ACC112 (cell line): ENCODE measurements at regions not wholly inside any gene's neighbourhood (a gene's known extent, or its start where the extent isn't known, plus 50 kb on each side); places are given as distances from the start of the nearest gene placed in this dataset.
A peak's percentile ranks its signal among the peaks of the same experiment; 100 is the strongest.

Experiments
- H2AFZ ChIP-seq: fragments of 200-600 bp; sonication (generic); one replicate; pipeline ENCODE4 v1.6.0; 2017; ENCODE audit warnings: antibody characterized with exemption, low read length; ENCODE audit not compliant: unreplicated experiment
- H3K27ac ChIP-seq: fragments of 200-600 bp; sonication (generic); 2 replicates; pipeline ENCODE4 v1.5.1; 2014; ENCODE audit warnings: low read depth, mild to moderate bottlenecking, antibody characterized with exemption, low read length, moderate library complexity
- H3K27me3 ChIP-seq: fragments of 200-600 bp; sonication (generic); 2 replicates; pipeline ENCODE4 v1.6.1; 2014; ENCODE audit warnings: mild to moderate bottlenecking, antibody characterized with exemption, low read length, moderate library complexity, mixed read lengths; ENCODE audit not compliant: insufficient read depth
- H3K36me3 ChIP-seq: fragments of 200-600 bp; sonication (generic); 2 replicates; pipeline ENCODE4 v1.6.1; 2016; ENCODE audit warnings: mild to moderate bottlenecking, antibody characterized with exemption, low read length, moderate library complexity, mixed read lengths; ENCODE audit not compliant: insufficient read depth
- H3K4me1 ChIP-seq: fragments of 200-600 bp; sonication (generic); one replicate; pipeline ENCODE4 v1.6.1; 2016; ENCODE audit warnings: low read length, mixed read lengths; ENCODE audit not compliant: insufficient read depth, unreplicated experiment, control insufficient read depth
- H3K4me3 ChIP-seq: fragments of 200-600 bp; sonication (generic); 2 replicates; pipeline ENCODE4 v1.5.1; 2014; ENCODE audit warnings: mild to moderate bottlenecking, low read depth, low read length
- H3K79me2 ChIP-seq: fragments of 200-600 bp; sonication (generic); one replicate; pipeline ENCODE4 v1.6.0; 2016; ENCODE audit warnings: low read length; ENCODE audit not compliant: control insufficient read depth, unreplicated experiment, insufficient read depth

- H3K36me3 ChIP-seq = no peaks in the 10 kb centered on the region
- peak overlapping the region; percentile 12; the same call in 1 of the 2 replicates for H3K4me3 ChIP-seq
- no peak overlapping the region for H2AFZ ChIP-seq
- no peak overlapping the region for H3K27ac ChIP-seq
- H3K4me1 ChIP-seq = no peaks in the 10 kb centered on the region
- H3K27me3 ChIP-seq = no peaks in the 10 kb centered on the region
- H3K79me2 ChIP-seq = no peaks in the 10 kb centered on the region
Measured at GRCh38 chr5:27217155-27217956, 179.0 kb upstream of the CDH9 start.

- Histone ChIP-seq H3K4me3 (no peak overlapping the region), H3K4me1 (no peaks in the 10 kb centered on the region), H3K79me2 (no peaks in the 10 kb centered on the region), H3K27me3 (no peaks in the 10 kb centered on the region), H2AFZ (no peak overlapping the region), H3K27ac (no peak overlapping the region), H3K36me3 (no peaks in the 10 kb centered on the region)
Measured at GRCh38 chr5:27216367-27216950, 178.1 kb upstream of the CDH9 start.

GRCh38 chr5:27208051-27208450, 169.7 kb upstream of the CDH9 start:
- H3K4me3 ChIP-seq = no peak overlapping the region
- no peaks in the 10 kb centered on the region for H3K4me1 ChIP-seq
- no peaks in the 10 kb centered on the region for H3K36me3 ChIP-seq
- no peak overlapping the region for H3K27ac ChIP-seq
- peak overlapping the region; percentile 25 for H2AFZ ChIP-seq
- no peaks in the 10 kb centered on the region for H3K79me2 ChIP-seq
- no peaks in the 10 kb centered on the region for H3K27me3 ChIP-seq

DNA sequence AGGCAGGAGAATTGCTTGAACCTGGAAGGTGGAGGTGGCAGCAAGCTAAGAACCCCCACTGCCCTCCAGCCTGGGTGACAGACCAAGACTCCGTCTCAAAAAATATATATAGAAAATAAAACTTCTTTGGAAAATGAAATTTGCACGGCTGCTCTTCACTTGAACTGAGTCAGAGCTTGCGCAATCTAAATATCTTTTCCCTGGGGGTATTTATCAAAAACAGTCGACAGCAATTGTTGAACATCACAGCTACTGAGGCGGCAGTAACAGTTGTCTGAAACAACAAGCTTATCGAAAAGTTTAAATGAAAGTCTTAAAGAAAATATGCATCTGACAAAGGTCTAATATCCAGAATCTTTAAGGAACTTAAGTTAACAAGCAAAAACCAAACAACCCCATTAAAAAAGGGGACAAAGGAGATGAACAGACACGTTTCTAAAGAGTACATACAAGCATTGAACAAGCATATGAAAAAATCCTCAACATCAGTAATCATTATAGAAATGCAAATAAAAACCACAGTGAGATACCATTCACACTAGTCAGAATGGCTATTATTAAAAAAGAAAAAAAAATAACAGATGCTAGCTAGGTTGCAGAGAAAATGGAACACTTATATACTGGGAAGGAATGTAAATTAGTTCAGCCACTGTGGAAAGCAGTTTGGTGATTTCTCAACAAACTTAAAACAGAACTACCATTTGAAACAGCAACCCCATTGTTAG, 153.6 kb upstream of the CDH9 start:
- no peaks in the 10 kb centered on the region for H3K27me3 ChIP-seq
- no peaks in the 10 kb centered on the region for H3K79me2 ChIP-seq
- H2AFZ ChIP-seq = no peak overlapping the region
- H3K36me3 ChIP-seq = no peaks in the 10 kb centered on the region
- no peak overlapping the region for H3K4me3 ChIP-seq
- peaks cover 4% of the 10 kb centered on the region for H3K4me1 ChIP-seq
- peak overlapping the region; percentile 49 for H3K27ac ChIP-seq

- H3K36me3 ChIP-seq = no peaks in the 10 kb centered on the region
- H3K4me1 ChIP-seq = no peaks in the 10 kb centered on the region
- H3K79me2 ChIP-seq = no peaks in the 10 kb centered on the region
- no peaks in the 10 kb centered on the region; the same call in 1 of the 2 replicates for H3K27me3 ChIP-seq
- no peak overlapping the region for H3K4me3 ChIP-seq
- H3K27ac ChIP-seq = no peak overlapping the region
- H2AFZ ChIP-seq = no peak overlapping the region
Measured at GRCh38 chr5:27172693-27173092, 134.3 kb upstream of the CDH9 start.

DNA sequence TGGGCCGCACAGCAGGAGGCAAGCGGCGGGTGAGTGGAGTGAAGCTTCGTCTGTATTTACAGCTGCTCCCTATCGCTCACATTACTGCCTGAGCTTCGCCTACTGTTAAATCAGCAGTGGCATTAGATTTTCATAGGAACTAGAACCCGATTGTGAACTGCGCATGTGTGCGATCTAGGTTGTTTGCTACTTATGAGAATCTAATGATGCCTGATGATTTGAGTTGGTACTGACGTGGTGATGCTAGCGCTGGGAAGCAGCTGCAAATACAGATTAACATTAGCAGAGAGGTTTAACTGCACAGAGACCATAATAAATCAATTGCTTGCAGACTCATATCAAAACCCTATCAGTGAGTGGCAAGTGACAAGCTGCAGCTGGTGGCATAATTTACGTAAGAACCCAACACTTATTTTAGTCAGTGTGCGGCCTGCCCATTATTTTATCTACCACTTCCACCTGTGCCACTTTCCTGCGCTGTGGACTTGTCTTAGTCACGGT, 133.4 kb upstream of the CDH9 start:
- H3K79me2 ChIP-seq = no peaks in the 10 kb centered on the region
- H3K27ac ChIP-seq = no peak overlapping the region
- H3K4me3 ChIP-seq = no peak overlapping the region
- no peak overlapping the region for H2AFZ ChIP-seq
- H3K4me1 ChIP-seq = no peaks in the 10 kb centered on the region
- H3K36me3 ChIP-seq = no peaks in the 10 kb centered on the region
- H3K27me3 ChIP-seq = no peaks in the 10 kb centered on the region

DNA sequence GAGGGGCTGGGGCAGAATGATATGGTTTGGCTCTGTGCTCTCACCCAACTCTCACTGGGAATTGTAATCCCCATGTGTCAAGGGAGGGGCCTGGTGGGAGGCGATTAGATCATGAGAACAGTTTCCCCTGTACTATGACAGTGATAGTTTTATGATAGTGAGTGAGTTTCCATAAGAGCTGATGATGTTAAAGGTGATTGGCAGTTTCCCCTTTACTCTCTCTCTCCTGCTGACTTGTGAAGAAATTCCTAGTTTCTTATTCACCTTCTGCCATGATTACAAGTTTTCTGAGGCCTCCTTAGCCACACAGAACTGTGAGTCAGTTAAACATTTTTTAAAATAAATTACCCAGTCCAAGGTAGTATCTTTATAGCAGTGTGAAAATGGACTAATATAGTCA, 120.4 kb upstream of the CDH9 start:
- Histone ChIP-seq H3K79me2 (no peaks in the 10 kb centered on the region), H3K4me1 (no peaks in the 10 kb centered on the region), H3K36me3 (no peaks in the 10 kb centered on the region), H3K27ac (no peak overlapping the region), H3K4me3 (no peak overlapping the region), H3K27me3 (no peaks in the 10 kb centered on the region), H2AFZ (no peak overlapping the region)

- Histone ChIP-seq H3K79me2 (no peaks in the 10 kb centered on the region), H2AFZ (no peak overlapping the region), H3K4me1 (no peaks in the 10 kb centered on the region), H3K4me3 (no peak overlapping the region), H3K36me3 (no peaks in the 10 kb centered on the region), H3K27ac (no peak overlapping the region), H3K27me3 (no peaks in the 10 kb centered on the region)
Measured at GRCh38 chr5:27158171-27158570, 119.8 kb upstream of the CDH9 start.

- no peaks in the 10 kb centered on the region for H3K4me1 ChIP-seq
- H3K4me3 ChIP-seq = no peak overlapping the region
- no peaks in the 10 kb centered on the region for H3K27me3 ChIP-seq
- H3K27ac ChIP-seq = no peak overlapping the region
- H3K36me3 ChIP-seq = no peaks in the 10 kb centered on the region
- no peaks in the 10 kb centered on the region for H3K79me2 ChIP-seq
- no peak overlapping the region for H2AFZ ChIP-seq
Measured at GRCh38 chr5:27144456-27144855, 106.1 kb upstream of the CDH9 start.

DNA sequence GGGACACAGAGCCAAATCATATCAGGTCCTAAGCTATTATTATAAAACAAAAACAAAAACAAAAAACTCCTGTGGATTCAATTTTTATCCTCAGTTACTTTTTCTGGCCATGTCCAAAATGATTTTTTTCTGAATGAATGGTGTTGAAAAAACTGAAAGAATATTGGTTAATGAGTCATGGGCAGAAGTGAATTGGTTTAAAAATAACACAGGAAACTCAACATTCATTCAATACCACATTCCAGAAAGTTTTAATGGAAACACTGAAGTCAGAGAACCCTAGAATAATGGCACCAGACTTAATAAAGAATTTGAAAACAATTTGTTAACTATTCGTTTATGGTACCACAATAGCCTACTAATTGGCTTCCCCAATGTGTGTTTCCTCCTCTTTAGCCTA, 102.4 kb upstream of the CDH9 start:
- Histone ChIP-seq H3K4me3 (no peak overlapping the region), H3K27ac (no peak overlapping the region), H3K27me3 (no peaks in the 10 kb centered on the region), H3K36me3 (no peaks in the 10 kb centered on the region), H3K4me1 (no peaks in the 10 kb centered on the region), H3K79me2 (no peaks in the 10 kb centered on the region), H2AFZ (no peak overlapping the region)
